ENCODE measurements at regions not wholly inside any gene's neighbourhood (a gene's known extent, or its start where the extent isn't known, plus 50 kb on each side); places are given as distances from the start of the nearest gene placed in this dataset.

DNA sequence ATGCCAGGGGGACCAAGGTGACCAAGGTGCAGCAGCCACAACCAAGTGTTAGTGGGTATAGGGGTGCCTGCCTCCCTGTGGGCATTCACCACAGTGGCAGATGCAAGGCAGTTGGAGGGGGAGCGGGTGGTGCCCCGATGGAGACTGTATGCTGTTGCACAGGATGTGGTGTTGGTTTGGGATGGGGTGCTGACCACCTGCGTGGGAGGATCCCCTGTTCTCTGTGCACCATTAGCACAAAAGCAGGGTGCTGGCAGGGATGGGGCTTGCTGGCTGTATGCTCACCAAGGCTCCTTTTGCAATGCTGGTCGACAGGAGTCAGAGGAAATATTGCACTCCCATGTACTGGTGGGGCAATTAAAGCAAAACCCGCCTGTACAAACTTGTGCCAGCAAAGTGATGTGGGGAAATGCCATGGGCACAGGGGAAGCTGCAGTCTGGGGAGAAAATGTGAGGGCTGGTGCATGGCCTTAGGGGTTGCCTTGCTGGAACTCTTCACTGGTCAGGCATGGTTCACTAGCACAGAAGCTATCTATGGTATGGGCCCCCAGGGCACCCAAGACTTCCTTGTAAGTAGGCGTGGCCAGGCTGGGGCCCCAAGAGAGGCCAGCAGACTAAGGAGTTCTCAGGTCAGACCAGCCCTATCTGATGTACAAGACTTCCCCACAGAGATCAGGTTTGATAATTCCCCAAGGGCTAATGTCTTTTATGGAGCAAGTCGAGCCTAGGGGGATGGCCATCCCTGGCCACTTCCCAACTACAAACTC, 51.9 kb upstream of the GNAT3 start:
- DNase-seq = no peak

DNA sequence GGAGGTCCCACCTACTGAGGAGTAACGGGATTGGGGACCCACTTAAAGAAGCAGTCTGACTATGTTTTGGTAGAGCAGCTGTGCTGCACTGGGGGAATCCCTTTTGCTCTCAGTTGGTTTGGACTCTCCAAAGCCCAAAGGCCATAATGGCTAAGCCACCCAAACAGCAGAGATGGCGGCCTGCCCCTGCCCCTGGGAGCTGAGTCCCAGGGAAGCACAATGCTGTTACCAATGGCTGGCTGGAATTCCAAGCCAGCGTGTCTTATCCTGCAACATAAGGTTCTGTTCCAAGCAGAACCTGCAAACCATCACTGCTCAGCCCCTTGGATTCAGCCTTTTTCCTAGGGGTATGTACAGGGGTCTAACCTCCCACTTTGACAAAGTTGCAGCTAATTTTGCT, 53.7 kb upstream of the GNAT3 start:
- no peak for DNase-seq

DNA sequence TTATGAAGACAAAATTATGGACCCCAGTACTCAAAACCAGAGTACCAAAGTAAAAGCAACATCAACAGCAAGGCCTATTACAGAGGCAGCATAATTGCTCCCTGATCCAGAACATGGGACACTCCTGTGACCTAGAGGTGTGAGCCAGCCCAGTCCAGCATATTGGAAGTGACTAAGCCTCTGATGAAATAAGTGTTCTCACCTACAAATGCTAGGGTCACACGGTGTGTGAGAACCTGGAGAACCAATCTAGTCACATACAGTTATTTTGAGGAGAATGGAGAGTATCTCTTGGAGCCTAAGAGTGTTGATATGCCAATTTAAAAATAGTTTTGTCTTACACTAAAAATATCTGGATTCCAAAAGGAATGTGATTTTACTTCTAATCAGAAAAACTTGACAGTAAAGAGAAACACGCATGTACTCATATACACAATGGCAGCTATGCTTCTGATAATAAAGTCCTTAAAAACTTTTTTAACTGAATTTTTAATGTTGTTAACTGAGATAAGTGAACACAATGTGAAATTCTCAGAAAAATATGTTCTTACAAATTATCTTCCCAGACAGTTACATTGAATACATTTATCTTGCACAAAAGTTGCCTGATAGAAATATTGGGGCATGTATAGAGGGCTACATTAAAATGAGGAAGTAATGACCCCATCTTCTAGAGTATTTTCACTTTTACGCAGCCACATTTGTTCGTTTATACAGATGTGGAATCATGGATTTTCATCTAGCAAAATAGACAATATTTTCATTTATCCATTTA, 56.8 kb upstream of the CD36 start:
- no peak for DNase-seq

DNA sequence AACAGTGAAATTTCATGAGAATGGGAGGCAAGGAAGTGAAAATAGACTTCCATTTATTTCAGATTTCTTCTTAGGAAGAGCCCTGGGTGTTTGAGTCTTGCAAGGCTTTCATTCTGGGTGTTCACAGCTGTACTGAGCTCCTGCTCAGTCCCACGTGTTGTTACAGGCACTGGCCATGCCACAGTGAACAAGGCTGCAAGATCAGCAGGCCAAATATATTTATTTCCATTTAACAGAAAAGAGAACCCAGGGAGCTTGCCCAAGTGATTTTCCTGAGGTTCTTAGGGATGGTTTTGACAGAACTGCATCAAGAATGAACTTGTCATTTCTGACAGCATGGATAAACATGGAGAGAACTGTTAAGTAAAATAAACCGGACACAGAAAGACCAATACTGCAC, 54.5 kb upstream of the CD36 start:
- no peak for DNase-seq

DNA sequence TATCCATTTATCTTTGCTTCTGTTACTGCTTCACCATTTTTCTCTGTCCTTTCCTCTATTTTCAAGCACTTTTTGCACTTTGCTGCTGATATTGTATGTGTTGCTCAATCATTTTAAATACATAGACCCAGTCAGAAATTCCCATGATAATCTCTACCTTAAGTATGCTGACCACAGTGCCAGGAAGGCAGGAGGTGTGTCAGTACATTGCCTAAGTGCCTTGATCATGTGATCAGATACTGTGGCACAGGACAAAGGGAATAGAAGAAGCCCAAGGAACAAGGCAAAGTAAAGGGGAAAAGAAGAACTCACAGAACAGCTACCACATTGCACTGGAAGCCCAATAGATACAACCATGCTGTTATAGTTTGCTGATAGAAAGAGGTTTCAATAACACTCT, 53.7 kb upstream of the CD36 start:
- peak; percentile 5 for DNase-seq

DNA sequence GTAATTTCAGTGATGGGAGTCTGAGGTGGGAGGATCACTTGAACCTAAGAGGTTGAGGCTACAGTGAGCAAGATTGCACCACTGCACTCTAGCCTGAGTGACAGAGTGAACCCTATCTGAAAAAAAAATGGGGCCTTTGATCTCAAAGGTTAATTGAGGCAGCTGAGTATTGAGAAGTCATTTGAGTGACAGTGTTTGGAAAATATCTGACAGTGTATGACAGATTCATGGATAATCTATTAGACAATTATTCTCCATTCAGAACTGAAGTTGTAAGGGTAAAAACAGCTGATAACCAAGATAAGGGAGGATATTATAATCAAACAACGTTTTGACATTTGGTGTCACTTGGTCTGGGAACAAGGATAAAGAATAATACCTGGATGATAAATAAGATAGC, 50.9 kb upstream of the CD36 start:
- no peak for DNase-seq

DNA sequence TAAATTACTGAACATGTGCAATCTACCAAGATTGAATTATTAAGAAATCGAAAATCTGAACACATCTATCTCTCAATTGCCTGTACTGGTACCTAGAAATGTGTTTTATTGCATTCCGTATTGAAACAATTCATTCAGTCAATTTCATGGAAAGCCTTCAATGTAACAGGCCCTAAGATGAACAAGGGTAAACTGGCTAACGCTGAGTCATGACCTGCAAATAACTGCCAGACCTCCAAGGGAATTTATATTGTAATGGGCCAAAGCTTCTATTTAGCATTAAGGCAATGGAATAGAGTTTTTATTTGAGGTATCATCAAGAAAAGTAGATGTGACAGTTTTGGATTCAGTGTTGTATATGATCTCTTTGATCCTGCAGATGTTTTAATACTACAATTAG, 49.9 kb upstream of the CD36 start:
- no peak for DNase-seq

Data from NCI-H2029 treated with DMSO at 0.1 percent for 48 hours (cell line).